NCI-H2227 treated with DMSO at 0.1 percent for 48 hours (cell line): ENCODE measurements at regions not wholly inside any gene's neighbourhood (a gene's known extent, or its start where the extent isn't known, plus 50 kb on each side); places are given as distances from the start of the nearest gene placed in this dataset.
A peak's percentile ranks its signal among the peaks of the same experiment; 100 is the strongest.
"Not testable (repeated sequence)": the region's sequence is repeated elsewhere in the genome, so short reads cannot be mapped to it uniquely, and the experiment has no call there.

Experiments used
- DNase-seq: peaks from one replicate; lab custom pipeline; 2025; lab: John Stamatoyannopoulos, UW

- no peak for DNase-seq
Measured at GRCh38 chr5:36390640-36391039, 88.9 kb upstream of the RANBP3L start.

GRCh38 chr5:36392186-36392585 is 90.5 kb upstream of the RANBP3L start:
- DNase-seq: no peak

GRCh38 chr5:36392818-36393217 is 91.1 kb upstream of the RANBP3L start:
- DNase-seq: no peak

- DNase-seq: no peak
Measured at GRCh38 chr5:36393656-36394428, 92.1 kb upstream of the RANBP3L start.

- DNase-seq: no peak
Measured at GRCh38 chr5:36395260-36395659, 93.6 kb upstream of the RANBP3L start.

- not testable (repeated sequence) for DNase-seq
Measured at GRCh38 chr5:36395947-36396346, 94.2 kb upstream of the RANBP3L start.

GRCh38 chr5:36396640-36397039 is 94.9 kb upstream of the RANBP3L start:
- no peak for DNase-seq

GRCh38 chr5:36397901-36398536 is 96.3 kb upstream of the RANBP3L start:
- no peak for DNase-seq

GRCh38 chr5:36402512-36402906 is 100.8 kb upstream of the RANBP3L start:
- no peak for DNase-seq

GRCh38 chr5:36403632-36404311 is 102.1 kb upstream of the RANBP3L start:
- DNase-seq: no peak

GRCh38 chr5:36406023-36406422 is 104.3 kb upstream of the RANBP3L start:
- no peak for DNase-seq

- DNase-seq: no peak
Measured at GRCh38 chr5:36407396-36407795, 105.7 kb upstream of the RANBP3L start.

GRCh38 chr5:36409711-36410110 is 108.0 kb upstream of the RANBP3L start:
- not testable (repeated sequence) for DNase-seq

- not testable (repeated sequence) for DNase-seq
Measured at GRCh38 chr5:36410672-36411071, 109.0 kb upstream of the RANBP3L start.

GRCh38 chr5:36414869-36415282 is 113.2 kb upstream of the RANBP3L start:
- DNase-seq: peak; percentile 0

GRCh38 chr5:36416605-36417004 is 114.9 kb upstream of the RANBP3L start:
- DNase-seq: no peak

GRCh38 chr5:36417221-36417620 is 115.5 kb upstream of the RANBP3L start:
- DNase-seq: no peak

GRCh38 chr5:36417668-36418067 is 116.0 kb upstream of the RANBP3L start:
- DNase-seq: no peak

GRCh38 chr5:36418152-36418979 is 116.7 kb upstream of the RANBP3L start:
- DNase-seq: no peak

- no peak for DNase-seq
Measured at GRCh38 chr5:36421256-36421655, 119.6 kb upstream of the RANBP3L start.

GRCh38 chr5:36422952-36423351 is 121.2 kb upstream of the RANBP3L start:
- no peak for DNase-seq
